ENCODE measurements at regions not wholly inside any gene's neighbourhood (a gene's known extent, or its start where the extent isn't known, plus 50 kb on each side); places are given as distances from the start of the nearest gene placed in this dataset.

DNA sequence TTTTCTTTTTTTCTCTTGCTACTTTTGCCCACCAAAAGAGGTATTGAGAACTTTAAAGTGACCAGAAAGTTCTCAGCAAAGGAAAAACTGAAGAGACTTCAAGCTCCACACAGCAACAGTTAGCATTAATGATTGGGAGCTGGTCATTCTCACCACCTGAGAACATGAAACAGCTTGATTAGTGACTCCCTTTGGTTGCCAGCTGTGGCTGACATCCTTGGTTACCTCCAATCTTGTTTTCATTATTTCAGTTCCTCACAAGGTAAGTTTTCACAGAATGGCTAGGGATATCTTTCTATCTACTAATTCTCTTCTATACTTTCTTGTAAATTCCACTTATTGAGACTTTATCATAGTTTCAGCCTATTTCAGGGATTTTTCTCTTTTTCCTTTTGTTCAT lies 427.9 kb downstream of the QKI start:
- no peak for DNase-seq

DNA sequence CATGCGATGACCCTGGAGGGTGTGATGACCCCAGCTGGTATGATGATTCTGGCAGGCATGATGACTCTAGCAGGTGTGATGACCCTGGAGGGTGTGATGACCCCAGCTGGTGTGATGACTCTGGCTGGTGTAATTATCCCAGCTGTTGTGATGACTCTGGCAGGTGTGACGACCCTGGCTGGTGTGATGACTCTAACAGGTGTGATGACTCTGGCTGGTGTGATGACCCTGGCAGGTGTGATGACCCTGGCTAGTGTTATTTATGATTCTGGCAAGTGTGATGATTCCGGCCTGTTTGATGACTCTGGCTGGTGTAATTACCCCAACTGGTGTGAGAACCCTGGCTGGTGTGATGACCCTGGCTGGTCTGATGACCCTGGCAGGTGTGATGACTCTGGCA lies 427.2 kb downstream of the QKI start:
- DNase-seq, result no peak

DNA sequence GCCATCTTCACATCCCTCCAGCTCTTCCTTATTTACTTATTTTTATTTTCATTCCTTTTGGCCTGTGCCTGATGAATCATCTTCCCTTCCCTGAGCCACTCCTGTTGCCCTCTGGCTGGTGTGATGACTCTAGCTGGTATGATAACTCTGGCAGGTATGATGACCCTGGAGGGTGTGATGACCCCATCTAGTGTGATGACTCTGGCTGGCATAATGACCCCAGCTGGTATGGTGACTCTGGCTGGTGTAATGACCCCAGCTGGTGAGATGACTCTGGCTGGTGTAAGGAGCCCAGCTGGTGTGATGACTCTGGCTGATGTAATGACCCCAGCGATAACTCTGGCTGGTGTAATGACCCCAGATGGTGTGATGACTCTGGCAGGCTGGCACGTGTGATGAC lies 426.8 kb downstream of the QKI start:
- DNase-seq, result no peak

DNA sequence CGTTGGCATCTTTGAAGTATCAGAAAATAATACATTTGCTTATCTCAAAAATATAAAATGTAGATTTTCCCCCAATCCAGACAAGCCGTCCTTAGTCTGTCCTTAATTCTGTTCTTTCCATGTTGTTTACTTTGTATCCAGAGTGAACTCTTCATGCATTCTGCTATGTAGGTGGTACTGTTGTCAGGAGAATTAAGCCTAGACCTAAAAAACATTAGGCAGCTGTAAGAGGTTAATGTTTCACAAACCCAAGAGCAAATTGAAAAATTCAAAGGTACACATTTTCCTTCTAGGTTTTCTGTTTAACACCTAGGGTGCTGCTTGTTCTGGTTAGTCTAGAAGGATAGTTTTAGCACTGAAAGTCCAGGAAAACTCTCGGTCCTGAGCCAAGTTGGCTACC lies 426.4 kb downstream of the QKI start:
- DNase-seq, result no peak

DNA sequence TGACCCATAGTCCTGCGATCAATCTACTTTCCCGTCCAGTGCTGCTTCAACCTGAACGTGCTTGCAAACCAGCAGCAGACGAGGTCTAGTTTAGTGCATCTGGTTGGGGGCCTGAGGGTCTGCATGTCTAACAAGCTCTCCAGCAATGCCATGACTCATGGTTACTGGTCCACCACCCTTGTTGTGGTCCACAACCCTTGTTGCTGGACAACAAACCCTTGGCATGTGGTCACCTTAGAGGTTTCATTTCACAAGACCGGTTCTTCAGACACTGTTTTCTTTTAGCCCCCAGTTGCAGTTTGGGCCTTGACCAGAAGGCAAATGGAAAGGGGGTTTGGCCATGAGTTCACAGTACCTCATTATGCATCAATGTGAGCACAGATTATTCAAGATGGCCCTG lies 424.8 kb downstream of the QKI start:
- no peak for DNase-seq

DNA sequence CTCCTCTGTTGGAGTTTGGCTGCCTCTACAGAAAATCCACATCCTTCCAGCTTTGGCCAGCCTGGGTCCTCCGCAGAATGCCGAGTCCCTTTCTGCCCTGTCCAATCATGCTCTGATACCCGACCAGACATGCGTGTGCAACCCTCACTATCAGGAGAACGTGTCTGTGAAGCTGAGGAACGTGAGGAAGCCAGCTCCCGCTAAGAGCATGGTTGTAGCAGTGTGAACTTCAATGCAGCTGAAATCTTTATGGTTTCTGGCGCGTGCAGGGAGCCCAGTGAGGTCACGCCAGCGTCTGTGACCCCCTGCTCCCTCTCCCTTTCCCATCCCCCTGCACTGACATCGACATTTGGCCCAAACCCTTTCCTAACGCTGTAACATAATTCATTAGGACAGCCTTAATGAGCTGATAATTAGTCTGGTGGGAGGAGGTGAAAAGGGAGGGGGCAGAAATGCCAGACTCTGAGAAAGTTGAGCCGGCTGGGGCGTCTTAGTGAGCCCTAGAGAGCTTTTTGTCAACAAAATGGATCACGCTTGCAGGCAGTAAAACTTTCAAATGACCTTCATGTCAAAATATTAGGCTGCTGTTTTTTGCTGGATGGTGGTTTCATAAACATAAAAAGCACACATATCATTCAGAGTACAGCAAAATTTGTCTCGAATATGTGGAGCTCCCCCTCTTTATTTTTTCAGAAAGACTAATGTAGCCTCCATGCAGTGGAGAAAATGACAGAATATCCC lies 423.3 kb downstream of the QKI start:
- DNase-seq, result no peak

DNA sequence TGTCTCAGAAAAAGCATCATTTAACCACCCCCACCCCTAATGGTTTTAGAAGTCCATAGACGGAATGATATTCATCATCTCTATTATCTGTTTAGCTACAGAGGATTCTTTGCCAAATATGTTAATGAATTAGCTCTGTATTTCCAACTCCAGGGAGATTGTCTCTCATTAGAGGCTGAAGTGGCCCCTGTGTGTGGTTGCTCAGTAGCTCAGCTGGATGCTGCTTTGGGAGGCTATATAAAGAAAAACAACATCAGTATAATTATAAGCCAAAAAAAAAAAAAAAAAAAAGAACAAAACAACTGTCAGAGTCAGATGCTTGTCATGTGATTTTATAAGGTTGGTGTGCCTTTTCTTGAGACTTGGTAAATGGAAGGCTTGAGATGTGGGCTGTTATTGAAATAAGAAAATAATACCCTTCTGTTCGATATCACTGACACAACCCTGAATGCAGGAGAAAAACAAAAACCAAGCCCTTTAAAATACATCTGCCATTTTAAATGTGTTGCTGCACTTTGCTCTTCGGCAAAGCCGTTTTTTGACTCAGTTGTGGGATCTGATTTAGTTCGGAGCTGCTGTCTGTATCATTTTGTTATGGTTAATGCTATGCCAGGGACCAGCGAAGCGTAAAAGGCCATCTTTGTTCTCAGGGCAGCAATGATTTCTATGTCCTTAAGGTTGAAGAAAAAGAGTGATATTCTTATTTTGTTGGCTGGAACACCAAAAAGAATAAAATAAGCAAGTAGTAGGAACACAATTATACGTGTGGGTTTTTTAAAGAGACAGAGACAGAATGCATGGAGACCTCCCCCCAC lies 422.6 kb downstream of the QKI start:
- DNase-seq, result peak in 1 of 3 experiments; percentile 59

DNA sequence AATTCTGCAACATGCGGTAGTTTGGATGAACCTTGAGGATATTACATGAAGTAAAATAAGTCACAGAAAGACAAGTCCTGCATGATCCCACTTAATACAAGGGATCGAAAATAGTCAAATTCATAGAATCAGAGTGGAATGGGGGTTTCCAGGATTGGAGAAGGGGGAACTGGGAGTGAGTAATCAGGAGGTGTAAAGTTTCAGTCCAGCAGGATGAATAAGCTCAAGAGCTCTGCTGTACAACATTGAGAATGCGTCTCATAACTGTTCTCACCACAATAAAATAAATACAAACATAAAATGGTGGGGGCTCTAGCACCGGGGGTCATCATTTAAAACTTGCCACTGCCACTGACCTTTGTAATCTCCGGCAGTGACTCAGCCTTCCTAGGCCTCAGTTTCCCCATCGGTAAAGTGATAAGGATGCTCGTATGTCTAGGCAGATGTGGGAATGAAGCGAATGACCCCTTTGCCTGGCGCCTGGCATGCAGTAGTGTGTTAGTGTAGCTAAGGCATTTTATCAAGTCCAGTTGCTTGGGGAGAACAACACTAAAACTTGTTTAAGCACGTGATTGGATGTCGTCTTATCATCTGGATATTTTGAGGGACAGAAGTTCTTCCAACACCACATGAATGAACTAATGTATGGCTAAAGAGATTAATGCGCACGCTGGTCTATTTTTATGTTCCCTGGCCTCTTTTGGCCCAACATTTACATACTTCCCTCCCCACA lies 421.1 kb downstream of the QKI start:
- DNase-seq, result no peak

DNA sequence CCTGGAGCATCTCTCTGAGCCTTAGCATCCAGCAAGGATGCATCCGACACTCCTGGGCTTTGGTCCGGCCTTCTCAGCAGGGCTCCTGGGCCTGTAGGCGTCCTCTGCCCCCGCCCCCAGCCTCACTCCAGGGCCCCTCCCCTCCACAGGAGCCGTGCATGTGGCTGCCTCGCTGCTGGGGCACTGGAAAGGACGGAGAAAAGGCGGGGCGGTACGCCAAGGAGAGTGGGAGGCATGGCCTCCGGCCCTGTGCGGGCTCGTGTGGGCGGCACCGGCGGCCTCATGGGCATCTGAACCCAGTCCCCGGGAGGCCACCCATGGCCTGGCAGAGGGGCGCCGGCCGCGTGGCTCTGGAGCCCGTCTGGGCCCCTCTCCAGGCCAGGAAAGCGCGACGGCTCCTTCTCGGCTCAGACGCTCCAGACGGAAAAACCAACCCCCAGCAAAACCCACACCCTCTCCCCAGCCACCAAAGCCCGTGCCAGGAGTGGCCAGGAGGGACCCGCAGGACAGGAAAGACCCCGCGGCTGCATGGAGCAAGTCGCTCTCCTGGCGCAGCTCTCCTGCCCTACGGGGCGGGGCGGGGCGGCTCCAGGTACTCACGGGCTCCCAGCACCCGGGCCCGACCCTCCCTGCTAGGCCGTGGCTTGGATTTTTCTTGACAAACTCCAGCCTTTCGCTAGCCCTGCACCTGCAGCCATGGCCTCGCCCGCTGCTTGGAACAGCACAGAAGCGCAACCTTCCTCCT lies 419.9 kb downstream of the QKI start:
- no peak for DNase-seq

DNA sequence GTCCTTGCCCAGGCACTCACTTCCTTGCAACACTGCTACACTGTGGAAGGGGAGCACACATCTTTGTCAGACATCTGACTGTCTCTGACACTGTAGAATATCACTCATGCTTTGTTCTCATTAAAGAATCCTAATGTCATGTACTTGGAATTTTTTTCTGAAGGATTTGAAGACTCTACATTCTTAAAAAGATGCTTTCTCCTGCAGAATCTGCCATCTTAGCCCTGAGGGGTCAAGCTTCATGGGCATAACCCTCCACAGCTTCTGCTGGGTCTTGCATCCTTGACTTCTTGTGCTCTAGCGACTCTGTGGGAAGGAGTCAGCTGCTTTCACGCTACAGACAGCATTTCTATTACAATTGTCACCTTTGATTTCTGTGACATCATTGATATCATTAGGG lies 417.2 kb downstream of the QKI start:
- DNase-seq, result no peak

DNA sequence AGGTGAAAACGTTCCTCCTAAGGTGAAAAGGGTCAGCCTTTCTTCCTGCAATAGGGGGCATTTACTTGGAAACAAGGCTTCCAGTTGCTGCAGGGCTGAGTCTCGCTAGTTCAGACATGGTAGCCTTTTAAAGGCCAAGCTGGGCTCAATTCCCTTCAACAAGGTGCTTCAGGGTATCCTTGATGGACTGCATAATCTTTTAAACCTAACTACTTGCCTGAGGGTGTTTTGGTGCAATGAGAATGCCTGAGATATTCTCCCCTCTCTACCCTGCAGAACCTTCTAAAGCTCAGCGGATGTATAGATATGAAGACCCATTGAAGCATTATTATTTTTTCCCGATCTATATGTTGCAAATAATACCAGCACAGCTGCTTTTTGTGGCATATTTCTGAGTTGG lies 416.1 kb downstream of the QKI start:
- DNase-seq, result no peak

DNA sequence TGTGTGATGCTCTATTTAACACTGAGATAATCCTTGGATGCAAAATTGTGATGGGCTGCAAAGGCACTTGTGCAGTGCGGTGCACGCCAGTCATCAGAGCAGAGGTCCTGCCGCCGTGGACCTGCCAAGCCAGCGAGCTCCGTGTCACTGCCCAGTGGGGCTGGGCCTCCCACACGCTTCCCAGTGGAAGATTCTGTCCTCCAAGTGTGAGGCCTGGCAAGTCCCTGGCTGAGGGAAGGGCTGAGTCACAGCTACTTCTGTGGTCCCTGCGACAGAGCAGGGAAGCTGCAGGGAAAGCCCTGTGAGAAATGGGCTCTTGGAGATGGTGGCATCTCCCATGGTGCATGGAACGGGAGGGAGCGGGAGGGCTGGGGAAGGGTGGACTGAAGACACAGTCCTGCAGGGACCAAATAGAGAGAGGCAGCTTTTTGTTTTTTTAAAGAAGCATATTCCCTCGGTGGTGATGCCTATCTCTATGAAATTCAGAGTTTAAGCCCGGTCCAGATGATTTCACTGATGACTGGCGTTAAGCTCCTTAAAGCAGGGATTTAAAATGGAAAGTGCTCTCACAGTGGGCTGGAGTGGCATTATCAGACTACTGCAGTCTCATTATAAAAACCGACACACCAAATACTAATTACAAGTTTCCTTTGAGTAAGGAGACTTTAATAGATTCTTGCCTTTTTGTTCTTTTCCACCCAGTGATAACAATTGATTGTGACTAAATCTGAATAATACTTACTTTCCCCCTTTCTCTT lies 413.7 kb downstream of the QKI start:
- no peak for DNase-seq

DNA sequence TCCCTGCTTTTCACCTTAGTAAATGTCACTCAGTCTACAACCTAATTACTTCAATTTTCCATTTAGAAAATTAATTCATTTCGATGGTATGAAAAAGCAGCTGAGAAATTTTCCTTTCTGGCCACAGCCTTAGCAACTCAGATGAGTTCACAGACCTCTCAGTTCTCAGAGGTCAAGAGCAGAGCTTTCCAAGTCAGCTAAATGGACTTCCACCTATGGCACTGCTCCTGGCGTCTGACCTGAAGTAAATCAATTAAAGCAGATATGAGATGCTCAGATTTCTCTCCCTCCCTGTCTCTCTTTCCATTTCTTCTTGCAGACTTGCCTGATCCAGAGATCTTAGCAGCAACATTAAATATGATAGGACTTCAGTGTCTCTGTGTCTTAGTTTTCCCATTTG lies 412.6 kb downstream of the QKI start:
- DNase-seq, result no peak

DNA sequence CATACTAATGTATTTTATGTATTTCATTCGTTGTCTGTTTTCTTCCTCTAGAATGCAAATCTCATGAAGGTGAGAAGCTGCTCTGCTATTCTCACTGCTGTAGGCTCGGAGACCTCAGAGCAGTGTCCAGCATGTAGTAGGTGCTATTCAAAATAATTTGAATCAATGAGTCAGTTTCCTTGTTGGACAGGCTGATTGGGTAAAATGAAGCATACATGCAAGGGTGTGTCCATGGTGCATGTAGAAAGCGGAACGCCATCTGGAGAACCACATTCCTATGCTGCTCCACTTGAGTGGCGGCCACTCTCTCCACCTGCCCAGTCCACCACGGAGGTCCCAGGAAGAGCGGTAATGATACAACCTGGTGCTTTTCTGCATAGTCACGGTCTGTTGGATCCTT lies 412.1 kb downstream of the QKI start:
- no peak for DNase-seq

DNA sequence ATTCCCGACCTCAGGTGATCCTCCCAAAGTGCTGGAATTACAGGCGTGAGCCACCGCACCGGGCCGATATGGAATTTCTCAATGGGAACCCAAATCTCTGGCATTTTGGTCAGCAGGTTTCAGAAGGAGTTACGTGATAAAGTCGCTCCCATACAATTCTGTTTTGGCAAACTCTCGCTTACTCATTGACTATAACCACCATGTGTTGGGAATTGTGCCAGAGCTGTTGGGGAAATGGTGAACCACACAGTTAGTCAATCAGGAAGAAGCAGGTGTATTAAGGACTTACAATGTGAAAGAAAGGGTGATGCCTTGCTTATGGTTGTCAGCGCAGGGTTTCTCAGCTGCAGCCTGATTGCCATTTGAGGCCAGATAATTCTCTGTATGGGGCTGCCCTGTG lies 410.5 kb downstream of the QKI start:
- no peak for DNase-seq

DNA sequence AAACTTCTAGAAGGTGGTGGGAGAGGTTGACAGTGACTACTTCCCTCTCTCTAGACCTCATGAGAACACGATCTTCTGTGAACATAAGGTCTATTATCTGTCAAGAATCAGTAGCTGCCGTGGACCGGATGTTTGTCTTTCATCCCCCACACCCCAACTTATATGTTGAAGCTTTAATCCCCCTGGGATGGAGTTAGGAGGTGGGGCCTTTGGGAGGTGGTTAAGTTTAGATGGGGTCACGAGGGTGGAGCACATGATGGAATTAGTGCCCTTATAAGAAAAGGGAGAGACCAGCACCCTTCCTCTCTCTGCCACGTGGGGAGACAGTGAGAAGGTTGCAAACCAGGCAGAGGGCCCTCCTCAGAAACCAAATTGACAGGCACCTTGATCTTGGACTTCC lies 409.1 kb downstream of the QKI start:
- no peak for DNase-seq

DNA sequence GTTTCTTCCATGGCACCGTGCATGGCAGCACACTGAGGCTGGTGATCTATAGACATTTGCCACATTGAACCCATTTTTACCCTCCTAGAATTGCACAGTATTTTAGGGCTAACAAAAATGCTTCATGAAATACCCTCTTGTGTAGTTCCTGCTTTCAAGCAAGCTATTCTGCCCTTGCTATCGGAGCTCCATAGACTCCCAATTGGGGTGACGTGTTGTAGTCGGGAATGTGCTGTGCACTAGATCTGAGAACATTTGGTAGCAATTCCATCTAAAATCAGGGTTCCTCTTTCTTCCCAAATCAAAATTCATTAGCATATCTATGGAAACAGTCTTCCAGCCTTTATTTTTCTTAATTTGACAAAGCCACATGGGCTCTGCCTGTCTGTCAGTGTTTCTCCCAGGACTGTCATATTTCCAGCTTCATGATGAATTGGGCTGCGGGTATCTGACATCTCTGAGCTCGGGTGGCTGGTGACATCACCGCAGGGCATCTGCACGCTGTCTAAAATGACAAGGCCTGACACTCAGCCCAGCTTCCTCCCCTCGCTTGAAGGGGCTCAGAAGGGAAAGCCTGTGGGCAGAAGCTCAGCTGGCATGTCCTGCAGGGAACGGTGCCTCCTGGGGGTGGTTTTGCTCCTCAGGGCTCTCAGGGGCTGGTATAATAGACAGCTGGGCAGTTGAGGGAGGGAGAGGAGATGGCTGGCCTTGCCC lies 406.4 kb downstream of the QKI start:
- no peak for DNase-seq

DNA sequence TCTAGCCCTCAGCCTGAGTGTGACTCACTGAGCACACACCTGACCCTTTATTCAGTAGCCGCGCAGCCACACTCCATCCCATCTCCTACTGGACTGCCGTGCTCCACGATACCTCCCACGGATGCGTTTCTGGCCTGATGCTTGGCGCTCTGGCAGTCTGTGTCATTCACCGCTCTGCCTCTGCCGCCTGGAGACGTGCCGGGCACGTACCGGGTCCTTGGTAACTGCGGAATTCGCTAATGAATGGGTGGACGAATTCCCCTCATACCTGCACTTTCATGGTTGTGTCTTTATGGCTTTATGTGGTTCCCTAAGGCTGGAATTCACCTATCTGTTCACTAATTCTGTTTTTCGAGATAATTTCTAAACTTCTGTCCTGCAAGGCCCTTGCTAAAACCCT lies 405.7 kb downstream of the QKI start:
- no peak for DNase-seq

DNA sequence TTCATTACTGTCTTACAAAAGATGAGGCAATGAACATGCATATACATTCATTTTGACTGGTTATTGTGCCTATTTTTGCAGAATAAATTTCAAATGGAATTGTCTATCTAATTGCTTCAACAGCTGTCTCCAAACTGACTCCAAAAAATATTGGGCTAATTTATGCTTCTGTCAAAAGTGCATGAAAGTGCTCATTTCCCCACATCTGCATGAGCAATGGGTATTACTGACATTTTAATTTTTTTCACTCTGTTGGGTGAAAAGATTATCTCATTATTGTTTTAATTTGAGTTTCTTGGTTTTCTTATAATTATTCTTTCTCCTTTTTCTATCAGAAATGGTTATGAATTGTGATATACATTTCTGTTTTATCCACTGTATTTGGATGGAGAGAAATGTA lies 404.2 kb downstream of the QKI start:
- DNase-seq, result no peak

DNA sequence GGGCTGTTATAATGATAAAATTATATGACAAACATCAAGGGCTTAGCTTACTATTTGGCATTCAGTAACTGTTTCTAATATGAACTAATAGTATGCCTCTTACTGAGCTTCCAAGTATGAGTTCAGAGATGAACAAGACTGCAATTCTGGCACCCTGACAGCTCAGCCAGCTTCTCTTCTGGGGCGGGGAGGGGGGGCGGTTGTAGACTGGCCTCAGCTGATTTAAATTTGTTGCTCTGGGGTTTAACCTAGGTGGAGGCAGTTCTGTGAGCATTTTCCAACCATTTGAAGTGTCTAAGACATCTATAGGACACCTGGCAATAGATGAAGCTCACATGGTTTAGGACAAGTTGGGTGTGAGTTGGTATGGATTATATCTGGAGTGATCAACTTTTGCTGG lies 401.9 kb downstream of the QKI start:
- no peak for DNase-seq

DNA sequence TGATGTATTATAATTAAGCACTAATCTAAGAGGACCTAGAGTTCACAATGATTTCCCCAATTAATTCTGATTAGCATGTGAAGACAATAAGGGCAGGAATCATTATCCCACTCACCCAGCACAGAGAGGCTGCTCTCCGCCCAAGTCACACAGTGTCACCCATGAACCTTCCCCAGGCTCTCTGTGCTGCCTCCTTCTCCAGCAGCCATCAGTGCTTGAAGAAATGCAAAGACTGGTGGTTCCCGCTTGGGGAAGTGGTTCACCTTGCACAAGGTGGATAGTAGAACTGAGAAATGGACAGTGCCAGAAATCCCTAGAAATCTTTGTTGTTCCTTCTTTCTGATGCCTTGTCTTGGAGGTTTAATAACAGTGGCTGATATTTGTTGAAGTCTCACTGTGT lies 401.3 kb downstream of the QKI start:
- no peak for DNase-seq
